ENCODE measurements at regions not wholly inside any gene's neighbourhood (a gene's known extent, or its start where the extent isn't known, plus 50 kb on each side); places are given as distances from the start of the nearest gene placed in this dataset.

DNA sequence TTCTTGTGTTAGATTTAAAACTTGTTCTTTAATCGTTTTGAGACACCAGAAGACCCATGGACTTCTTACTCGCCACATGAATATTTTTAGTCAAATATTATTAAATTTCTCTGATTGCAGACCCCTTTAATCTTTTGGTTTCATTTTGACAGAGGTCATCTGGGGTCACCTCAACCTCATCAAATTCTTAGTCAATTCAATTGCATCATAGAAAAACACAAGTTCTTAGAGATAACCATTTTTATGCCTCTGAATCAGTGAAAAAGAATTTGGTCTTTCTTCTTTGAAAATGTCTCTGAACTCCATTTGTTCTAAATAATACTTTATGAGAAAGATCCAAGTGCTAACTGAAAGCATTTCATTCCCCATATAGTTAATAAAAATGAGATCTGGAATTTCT lies 55.2 kb upstream of the CBLN4 start:
- no peak for DNase-seq

DNA sequence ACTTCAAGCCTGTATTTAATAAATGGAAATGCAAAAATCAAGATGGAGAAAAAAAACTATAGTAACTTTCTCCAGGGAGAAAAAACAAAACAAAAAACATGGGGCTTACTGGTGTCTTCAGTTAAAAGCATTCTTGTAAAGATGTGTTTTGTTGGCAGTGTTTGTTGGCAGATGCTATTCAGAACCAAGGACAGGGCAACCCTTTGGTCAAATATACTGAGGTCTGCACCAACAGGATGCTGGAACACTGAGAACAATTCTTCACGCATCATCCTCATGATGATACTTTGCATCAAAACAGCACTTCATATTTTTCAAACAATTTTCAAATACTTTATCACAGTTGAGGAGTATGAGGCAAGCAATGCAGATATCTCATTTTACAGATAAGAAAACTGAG lies 63.7 kb upstream of the CBLN4 start:
- no peak for DNase-seq

DNA sequence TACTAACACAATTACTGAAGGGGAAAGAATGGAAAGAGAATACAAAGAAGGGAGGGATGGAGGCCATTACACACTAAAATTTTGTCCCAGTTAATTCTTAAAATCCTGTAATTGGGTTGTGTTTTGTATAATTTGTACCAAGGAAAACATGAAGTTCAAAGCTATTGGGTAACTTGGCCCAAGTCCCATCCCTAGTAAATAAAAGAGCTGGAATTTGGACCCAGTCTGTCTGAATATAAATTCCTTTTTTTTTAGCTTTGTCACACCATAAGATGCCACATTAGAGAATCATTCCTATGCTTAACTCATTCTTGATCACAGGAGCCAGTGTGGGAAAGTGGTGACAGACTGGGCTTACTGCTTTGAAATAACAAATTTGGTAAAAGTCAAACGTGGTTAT lies 66.8 kb upstream of the CBLN4 start:
- no peak for DNase-seq

DNA sequence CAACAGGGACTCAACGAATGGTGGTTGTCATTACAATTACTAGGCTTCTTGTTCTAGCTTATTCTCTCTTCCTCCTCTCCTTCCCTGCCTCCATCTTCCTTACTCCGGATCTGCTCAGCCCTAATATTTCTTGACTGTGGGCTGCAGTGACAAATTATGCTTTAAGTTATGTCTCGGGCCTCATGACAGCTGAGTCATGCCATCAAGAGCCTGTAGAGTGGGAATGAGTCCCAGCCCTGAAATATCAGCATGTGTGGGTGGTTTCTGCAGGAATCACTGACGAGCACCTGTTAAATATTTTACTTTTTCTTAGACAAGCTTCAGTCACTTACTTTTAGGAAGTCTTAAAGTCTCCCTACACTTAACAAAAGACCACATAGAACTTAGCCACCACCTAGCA lies 83.1 kb upstream of the CBLN4 start:
- no peak for DNase-seq

- no peak for DNase-seq
Measured at GRCh38 chr20:56091628-56092234, 86.4 kb upstream of the CBLN4 start.

- DNase-seq = no peak
Measured at GRCh38 chr20:56094228-56094627, 88.9 kb upstream of the CBLN4 start.

DNA sequence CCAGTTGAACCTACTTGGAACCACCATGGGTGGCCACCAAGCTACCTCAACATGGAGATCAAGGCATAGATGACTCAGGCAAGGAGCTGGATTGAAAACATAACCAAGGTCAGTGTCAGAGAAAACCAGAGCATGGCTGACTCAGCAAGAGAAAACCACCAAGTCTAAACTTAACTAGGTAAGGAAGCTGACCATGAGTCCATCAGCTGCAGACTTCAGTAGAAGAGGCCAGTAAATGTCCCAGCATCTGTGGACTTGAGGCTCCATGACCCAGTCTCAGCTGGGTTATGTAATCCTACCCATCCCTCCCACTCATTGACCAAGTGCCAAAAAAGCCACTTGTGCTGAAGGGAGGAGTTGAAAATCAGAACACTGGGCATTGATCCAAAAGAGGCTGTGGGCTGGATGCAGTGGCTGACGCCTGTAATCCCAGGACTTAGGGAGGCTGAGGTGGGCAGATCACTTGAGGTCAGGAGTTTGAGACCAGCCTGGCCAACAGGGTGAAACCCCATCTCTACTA lies 93.7 kb upstream of the CBLN4 start:
- no peak for DNase-seq

- no peak for DNase-seq
Measured at GRCh38 chr20:56111961-56112730, 106.8 kb upstream of the CBLN4 start.

DNA sequence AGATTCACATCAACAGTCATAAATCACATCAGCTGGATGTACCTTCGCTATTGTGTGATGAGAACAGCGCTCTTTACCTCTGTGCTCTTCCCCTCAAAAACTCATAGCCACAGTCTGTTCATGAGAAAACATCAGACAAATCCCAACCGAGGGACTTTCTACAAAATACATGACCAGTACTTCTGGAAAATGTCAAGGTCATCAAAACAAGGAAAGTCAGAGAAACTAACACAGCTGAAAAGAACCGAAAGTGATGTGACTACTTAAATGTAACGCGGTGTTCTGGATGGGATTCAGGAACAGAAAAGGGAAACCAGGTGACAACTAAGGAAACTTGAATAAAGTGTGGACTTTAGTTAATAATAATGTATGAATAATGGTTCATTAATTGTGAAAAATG lies 112.0 kb upstream of the CBLN4 start:
- DNase-seq = no peak

- no peak for DNase-seq
Measured at GRCh38 chr20:56121850-56122249, 116.5 kb upstream of the CBLN4 start.

GRCh38 chr20:56143759-56144158 lies 104.8 kb upstream of the MC3R start:
- no peak for DNase-seq

- no peak for DNase-seq
Measured at GRCh38 chr20:56151834-56152233, 96.7 kb upstream of the MC3R start.

GRCh38 chr20:56153926-56154325 lies 94.6 kb upstream of the MC3R start:
- DNase-seq = no peak

GRCh38 chr20:56155625-56156024 lies 92.9 kb upstream of the MC3R start:
- no peak for DNase-seq

GRCh38 chr20:56157530-56158203 lies 90.9 kb upstream of the MC3R start:
- no peak for DNase-seq

GRCh38 chr20:56158489-56158888 lies 90.0 kb upstream of the MC3R start:
- DNase-seq = no peak

DNA sequence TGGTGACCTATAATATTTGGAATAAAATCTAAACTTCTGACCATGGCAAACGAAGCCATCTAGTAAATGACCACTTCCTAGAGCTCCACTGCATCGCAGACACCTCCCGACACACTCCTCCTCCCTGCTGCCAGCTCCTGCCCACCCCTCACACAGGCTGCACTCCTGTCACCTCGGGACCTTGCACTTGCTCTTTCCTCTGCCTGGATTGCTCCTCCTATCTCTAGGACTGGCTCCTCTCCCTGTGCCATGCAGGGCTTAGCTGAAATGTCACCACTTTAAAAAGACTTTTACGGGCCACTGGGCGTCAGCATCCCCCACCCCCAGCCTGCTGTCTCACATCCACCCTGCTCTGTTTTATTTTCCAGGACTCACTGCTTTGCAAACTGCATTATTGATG lies 87.6 kb upstream of the MC3R start:
- DNase-seq = no peak

GRCh38 chr20:56163806-56164205 lies 84.7 kb upstream of the MC3R start:
- DNase-seq = no peak

DNA sequence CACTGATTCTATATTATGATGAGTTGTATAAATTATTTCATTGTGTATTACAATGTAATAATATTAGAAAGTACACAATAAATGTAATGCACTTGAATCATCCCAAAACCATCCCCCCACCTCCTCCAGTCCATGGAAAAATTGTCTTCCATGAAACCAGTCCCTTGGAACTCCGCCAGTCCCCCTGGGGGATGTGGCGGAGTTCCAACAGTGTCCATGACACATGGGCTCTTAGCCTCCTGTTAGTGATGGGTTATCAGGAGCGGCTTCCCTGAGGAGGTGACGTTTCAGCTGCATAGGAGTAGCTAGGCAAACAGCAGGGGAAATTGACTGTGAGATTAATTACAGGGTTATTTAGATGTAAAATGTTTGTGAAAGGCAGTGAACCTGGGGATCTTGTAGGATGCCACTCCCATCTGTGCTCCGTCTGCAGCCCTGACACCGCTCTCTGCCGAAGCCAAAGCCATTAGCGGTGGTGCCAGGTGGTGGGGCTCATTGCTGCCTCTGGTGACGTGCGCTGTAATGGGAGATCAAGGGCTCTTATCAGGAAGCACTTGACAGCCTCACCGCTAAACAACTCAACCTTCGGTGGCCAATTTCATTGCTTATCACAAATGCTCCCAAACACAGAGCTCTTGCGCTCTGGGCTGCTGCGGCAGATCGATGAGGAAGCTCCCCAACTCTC lies 81.6 kb upstream of the MC3R start:
- peak; percentile 7 for DNase-seq

GRCh38 chr20:56171087-56172012 lies 77.2 kb upstream of the MC3R start:
- DNase-seq = no peak

DNA sequence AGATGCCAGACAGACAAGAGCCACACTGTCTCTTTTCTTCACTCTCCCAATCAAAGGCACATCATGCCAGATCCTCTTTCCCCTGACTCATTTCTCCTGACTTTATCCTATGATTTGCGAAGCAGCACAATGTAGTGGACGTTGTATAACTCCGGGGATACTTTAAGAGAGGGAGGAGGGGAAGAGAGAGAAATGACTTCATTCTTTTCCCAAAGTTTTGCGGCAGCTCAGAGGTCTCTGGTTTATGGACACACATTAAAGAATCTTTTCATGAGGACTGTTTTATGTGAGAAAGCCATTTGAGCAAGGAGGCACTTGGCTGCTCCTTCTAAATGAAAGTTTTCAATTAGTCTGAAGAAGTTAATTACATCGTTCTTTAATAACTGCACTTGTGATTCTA lies 75.1 kb upstream of the MC3R start:
- DNase-seq = no peak

DNA sequence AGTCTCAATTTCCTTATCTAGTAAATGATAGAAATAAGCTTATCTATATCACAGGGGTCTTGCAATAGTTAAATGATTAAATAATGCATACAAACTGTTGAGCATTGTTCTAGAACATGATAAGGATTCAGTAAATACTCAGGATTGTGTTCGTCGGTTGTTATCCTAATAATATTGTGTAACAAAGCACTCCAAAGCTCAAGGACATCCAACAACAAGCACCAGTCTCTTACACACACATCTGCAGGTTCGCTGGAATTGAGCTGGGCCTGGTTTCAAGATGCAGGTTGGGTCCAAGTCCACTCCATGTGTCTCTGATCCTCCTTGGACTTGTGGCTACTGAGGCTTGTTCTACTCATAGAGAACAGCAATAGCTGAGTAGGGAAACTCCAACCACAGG lies 74.1 kb upstream of the MC3R start:
- no peak for DNase-seq

Measured in DMS 273 treated with DMSO at 0.1 percent for 48 hours (cell line).